GM12892 (cell line): ENCODE measurements at regions not wholly inside any gene's neighbourhood (a gene's known extent, or its start where the extent isn't known, plus 50 kb on each side); places are given as distances from the start of the nearest gene placed in this dataset.

ENCODE experiments used
- POLR2A ChIP-seq: IDR thresholded peaks from 2 replicates; pipeline ENCODE4 v1.6.1; 2011; ENCODE audit warnings: low read depth, low read length, control low read depth
- POLR2AphosphoS5 ChIP-seq: IDR thresholded peaks from 2 replicates; pipeline ENCODE4 v1.6.1; 2011; ENCODE audit warnings: low read depth, low read length, control low read depth
- TAF1 ChIP-seq: IDR thresholded peaks from 2 replicates; pipeline ENCODE4 v1.6.1; 2011; ENCODE audit warnings: low read depth, mild to moderate bottlenecking, control low read depth, low read length, borderline replicate concordance

- TF ChIP-seq POLR2A (no peak), TAF1 (no peak), POLR2AphosphoS5 (no peak)
Observed at GRCh38 chr21:25496825-25497482, 110.3 kb downstream of the MRPL39 start.
